Suppressor macrophage (primary cell): ENCODE measurements at regions not wholly inside any gene's neighbourhood (a gene's known extent, or its start where the extent isn't known, plus 50 kb on each side); places are given as distances from the start of the nearest gene placed in this dataset.
A peak's percentile ranks its signal among the peaks of the same experiment; 100 is the strongest.

Source experiments
- DNase-seq, 4 experiments: peaks; one replicate each; pipeline ENCODE4 v3.0.0-alpha.2; 2020 to 2022

DNA sequence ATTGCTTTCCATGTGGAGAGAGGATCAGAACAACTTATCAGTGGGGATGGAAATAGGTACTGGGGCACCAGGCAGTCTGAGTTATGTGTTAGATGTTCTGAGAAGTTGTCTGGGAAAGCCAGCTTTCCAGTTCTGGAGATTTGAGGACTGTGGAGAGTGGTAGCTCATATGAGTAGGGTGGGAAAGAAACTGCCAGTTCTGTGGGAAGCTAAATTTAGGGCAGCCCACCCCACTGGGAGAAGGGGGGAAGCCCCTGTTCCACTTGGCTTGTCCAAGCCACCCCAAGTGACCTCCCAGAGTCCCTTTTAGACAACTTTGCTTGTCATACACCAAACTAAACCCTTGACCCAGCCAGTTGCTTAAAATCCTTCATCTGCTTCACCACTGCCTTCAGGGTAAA, 189.5 kb downstream of the REEP3 start:
- DNase-seq, result no peak

DNA sequence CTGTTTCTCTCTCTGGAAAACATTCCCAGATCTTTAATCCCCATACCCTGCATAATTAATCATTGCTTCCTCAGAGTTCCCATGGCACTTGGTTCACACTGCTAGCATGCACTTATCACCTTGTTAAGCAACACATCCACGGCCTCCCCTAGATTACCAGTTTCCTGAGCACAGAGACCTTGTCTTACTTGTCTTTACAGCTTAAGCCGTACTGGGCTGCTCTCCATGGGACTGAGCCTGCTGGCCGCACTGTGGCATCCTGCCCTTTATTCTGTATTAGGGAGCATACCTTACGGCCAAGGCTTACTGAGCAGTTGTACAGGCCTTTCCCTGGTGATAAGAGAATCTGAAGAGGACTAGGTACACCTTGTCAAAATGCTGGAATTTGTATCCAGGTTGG, 190.2 kb downstream of the REEP3 start:
- no peak for DNase-seq

DNA sequence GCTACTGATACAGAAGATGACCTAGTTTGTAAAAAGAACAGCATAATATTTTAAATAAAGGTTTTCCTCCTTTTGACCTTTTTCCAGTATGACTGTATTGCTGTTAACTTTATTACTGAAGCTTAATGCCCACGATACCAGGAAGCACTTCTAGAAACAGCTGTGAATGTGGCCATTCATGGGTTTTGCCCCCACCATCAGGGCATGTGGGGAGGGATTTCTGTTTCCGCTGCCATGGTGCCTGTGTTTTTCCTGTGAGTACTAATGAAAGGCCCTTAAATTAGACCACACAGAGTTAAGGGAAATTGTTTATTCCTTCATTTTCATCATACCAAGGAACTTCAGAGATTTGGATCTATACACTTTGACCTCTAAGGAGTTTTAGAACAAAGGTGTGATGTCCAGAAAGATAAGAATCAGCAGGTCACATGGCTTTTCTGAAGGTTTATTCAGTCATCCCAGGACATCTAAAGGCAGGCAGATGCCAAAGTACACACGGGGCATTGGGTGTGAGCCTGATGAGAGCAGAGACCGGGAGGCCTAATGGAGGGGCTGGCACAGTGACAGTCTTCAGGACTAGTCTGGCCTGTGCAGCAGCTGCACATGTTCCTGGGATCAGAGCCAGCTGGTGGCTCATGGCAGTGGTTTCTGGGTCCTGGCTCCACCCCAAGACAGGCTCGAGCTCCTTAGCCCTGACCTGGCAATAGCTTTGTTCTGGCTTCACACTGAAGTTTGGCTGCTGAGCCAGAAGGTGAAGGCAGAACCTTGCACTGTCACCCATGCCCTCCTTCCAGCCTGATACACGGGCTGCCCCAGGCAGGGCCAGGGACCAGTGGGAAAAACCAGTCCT, 190.9 kb downstream of the REEP3 start:
- DNase-seq, result peak in 2 of 4 experiments; percentile 36 to 40

DNA sequence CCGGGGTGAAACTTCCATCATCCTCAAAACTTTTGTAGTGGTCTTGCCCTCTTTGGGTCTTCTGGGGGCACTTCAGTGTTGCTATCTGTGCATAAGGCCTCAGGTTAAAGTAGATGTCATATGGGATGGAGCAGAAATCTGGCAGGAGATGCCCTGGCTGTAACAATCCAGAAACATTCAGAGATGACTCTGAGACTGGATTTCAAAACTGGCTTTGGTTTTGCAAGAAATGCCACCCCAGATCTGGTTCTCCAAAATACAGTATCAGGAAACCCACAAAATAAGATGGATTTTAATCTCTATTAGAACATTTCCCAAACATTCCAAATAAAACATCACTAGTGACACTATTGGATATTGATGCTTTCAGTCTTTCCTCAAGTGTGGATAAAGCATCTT, 191.5 kb downstream of the REEP3 start:
- peak in 2 of 4 experiments; percentile 30 to 33 for DNase-seq

DNA sequence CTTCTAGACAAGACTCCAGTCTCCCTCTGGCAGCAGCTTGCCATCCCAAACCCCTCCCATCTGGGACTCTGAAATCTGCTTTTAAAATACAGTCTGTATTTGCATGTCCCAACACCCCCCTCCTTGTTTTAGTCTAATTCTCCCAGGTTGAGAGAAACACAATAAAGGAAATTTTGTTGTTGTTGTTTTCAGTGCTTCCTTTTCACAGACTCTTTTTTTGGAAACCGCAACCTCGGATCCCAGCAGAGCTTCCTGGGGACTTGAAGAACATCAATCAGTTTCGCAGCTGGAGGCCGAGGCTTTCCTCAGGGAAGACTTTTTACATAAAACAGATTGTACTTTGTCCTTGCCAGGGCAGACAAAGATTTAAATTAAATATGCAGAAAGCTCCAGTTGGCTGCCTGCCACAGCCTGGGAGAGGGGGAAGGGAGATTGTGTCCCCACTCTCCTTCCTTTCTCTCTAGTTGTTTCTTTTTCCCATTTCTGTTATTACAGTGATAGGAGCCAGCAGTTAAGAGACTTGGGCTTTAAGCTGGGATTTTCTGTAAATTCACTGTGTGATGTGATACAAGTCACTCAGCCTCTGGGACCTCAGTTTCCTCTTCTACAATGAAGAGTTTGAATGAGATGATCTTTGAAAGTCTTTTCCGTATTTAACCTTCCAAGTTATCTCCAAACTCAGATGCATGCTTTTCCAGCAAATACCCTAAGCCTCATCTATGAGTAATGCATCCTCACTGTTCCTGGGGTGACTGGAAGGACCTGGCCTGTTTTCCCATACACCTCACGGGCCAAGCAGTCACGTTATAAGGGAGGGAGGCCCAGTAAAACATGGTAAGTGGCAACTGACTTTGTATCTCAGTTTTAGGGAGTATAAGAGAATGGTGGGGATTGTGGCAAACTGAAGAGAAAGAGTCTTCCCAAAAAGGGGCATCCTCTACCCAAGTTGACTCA, 192.3 kb downstream of the REEP3 start:
- no peak for DNase-seq

DNA sequence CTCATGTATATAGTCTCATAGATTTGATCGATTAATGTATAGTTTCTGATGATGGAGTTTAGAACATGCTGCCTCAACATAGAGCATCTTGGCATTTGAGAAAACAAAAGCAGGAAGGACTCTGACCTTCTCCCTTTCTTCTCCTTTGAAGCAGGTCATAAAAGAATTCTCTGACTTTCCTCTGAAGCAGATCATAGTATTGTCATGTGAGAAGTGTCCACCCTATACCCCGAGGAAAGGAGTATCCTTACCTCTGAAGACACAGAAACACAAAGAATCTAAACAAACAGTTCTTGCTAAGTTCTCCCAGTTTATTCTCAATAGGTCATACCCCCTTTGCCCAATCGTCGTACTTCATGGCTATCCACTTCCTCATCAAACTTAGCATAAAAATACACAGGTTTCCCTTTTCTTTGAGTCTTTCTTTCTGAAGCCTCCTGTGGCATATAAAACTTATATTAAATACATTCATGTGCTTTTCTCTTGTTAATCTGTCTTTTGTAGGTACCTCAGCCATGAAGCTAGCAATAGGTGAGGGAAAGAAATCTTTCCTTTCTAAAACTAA, 194.9 kb downstream of the REEP3 start:
- DNase-seq, result peak; percentile 36 to 66 (median 52)

DNA sequence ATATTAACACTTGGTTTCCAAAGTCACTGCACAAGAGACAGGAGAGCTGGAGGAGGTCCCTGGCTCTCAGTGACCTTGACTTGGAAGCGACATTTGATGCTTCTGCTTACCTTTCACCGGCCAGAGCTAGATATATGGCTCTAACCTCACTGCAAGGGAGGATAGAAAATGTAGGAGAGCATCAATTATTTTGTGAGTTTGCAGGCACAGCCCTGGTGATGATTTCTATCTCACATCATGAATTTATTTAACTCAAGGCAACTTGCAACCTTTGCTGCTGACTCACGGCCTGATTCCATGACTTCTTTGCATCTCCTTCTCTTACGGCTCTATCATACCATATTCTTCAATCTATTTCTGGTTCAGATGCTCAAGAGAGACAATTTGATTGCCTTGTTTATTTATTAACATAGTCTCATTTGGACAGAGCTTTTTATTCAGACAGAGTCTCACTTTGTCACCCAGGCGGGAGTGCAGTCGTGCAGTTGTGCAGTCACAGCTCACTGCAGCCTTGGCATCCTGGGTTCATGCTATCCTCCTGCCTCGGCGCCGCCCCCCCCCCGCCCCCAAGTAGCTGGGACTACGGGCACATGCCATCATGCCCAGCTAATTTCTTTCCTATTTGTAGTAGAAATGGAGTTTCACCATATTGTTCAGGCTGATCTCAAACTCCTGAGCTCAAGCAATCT, 196.0 kb downstream of the REEP3 start:
- DNase-seq, result no peak

DNA sequence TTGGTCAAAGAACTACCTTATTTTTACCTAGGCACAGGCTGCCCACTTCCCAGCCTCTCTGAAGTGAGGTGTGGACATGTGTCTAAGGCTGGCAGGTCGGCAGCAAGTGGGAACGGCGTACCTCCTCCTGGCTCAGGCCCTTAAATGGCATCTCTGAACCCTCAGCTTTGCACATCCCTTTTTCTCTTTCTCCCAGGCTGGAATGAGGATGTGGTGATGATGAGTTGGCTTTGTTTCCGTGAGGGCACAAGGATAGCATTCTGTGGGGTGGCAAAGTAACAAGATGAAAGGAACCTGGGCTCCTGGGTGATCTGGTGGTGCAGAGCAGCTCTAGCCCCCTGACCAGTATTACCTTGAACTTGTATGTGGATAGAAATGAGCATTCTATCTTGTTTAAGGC, 196.8 kb downstream of the REEP3 start:
- DNase-seq, result peak; percentile 53 to 71 (median 64)

DNA sequence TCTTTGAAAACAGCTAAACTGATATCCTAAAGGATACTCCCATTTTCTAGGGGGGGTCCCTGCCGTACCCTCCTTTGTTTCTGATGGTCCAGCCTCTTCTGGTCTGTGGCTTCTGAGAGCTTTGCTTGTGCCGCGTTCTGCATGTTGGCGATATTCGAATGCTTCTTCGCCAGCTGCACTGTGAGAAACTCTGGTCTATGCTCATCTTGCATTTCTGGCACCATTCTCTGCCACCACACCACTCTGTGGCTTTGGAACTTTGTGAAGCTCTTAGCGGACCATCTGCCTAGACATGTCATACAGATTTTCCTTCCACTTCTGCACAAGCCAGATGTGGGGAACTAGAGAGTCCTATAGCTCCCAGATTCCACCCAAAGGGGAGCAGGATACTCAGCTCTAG, 197.2 kb downstream of the REEP3 start:
- DNase-seq, result no peak

DNA sequence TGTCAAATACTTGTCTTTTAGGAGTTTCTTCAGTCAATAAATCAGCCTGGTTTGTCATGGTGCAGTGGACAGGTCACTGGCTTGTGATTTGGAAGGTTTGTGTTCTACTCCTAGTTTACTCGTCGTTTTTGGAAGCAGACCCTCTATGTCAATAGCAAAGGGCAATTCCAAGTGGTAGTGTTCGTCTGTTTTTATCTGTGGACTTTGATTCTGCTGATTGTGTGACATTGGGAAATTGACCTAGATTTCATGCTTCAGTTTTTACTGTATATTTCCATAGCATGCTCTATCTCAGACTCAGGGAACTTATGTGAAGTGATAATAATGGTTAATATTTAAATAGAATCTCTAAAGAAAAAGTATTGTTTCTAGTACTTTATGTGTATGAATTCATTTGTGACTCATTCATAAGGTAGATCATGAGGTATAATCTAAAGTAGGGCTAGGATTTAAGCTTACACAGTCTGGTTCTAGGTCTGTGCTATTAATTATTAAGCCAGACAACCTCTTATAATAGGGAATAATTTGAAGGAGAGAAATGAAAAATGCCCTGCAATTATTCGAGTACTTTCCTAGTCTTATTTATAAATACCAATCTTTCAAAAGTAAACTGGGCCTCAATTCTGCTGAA, 198.1 kb downstream of the REEP3 start:
- DNase-seq, result no peak

DNA sequence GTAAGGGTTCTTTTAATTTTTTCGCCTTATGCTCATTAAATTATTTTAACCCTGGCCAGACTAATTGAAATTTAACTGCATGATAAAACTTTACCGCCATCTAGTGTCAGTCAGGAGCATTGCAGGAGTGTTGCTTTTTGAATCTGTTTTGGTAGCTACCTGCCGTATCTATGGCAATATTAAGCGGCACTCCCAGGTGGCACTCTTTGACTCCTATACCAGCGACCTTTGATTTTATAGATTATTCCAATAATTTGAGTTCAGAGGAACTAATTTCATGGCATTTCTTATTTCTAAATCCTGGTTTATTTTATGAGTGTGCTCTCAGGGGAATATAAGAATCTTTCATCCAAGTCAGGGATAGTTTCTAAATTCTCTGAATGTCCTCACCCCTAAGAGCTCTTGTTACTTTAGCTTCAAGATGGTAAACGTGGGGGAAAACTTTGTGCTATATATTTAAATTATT, 198.9 kb downstream of the REEP3 start:
- peak; percentile 50 to 61 (median 54) for DNase-seq

DNA sequence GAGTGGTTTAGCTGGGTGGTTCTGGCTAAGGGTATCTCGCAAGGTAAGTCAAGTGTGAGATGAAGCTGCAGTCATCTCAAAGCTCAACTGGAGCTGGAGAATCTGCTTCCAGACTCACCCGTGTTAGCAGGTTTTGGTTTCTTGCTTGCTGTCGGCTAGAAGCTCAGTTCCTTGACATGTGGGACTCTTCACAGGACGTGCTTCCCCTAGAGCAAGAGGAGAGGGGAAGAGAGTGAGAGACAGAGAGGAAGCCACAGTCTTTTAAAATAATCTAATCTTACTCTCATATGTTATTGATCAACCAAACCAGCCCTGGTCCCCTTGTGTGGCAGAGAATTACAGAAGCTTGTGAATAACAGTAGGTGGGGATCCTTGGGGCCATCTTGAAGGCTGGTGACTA, 199.5 kb downstream of the REEP3 start:
- no peak for DNase-seq

DNA sequence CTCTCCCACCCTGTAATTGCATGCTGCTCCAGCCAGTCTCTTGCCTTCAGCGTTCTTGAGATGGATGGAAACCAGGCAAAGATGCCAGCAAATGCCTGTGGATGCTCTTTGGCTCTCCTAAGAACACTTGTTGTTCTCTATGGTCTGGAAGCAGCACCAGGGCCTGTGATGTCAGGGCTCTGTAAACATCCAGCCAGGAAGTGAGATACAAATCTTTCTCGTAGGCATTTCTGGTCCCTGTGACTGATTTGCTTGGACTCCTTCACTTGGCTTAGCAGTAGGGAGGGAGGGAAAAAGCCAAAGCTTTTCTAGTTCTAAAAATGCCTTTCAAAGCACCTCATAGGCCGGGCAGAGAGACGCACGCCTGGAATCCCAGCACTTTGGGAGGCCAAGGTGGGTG, 201.3 kb downstream of the REEP3 start:
- no peak for DNase-seq

DNA sequence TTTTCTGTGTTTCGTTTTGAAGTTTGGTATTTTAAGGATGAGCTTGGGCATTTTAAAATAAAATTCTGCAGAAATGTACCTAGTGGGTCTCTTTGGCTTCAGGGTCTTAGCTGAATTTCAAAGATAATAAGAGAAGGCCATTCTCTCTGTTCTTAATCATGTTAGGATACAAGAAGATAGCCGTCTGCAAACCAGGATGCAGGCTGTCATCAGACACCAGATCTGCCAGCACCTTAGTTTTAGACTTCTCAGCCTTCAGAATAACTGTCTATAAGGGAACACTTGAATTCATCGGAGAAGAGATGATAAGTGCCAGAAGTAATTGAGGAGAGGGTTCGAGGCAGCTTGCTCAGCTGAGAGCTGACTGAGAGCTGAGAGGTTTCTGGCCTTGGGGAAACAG, 202.1 kb downstream of the REEP3 start:
- no peak for DNase-seq

DNA sequence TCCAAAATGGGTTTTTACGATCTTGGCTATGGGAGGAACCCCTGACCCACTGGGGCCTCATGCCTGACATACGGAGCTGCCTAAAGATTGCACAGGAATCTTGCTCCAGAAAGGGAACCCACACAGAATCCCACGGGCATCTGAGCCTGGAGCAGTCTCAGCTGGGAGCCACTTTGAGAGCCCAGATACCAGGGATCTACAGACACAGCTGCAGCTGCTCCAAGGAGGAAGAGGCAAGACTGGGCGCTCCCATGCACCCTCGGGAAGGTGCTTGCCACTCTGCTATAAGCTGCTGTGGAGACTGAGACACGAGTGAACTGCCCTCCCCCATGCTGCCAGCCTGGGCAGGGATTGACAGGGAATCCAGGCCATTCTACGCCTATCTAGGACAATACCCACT, 202.5 kb downstream of the REEP3 start:
- no peak for DNase-seq

DNA sequence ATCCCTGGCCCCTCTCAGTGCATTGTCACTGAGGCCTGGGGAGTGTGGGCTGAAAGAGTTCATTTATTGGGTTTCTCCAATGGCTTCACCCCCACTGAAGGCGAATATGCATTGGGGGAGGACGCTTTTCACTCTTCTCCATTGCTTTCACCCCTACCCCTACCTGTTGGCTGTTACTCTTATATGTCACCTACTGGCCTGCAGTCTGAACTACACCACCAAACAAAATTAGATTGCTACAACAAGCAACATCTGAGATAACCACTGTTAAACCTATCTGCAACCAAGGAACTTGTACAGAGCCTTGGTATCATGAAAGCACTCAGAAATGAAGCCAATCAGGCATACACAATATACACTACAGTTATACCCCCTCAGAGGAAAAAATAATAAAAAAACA, 203.7 kb downstream of the REEP3 start:
- DNase-seq, result no peak

DNA sequence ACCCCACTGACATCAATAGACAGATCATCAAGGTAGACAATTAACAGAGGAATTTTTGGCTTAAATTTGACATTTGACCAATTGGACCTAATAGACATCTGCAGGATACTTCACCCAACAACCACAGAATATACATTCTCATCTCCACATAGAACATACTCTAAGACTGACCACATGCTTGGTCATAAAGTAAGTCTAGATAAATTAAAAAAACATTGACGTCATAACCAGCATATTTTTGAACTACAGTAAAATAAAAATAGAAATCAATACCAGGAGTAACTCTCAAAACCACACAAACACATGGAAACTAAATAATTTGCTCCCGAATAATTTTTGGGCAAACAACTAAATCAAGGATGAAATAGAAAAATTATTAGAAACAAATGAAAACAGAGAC, 205.7 kb downstream of the REEP3 start:
- no peak for DNase-seq

DNA sequence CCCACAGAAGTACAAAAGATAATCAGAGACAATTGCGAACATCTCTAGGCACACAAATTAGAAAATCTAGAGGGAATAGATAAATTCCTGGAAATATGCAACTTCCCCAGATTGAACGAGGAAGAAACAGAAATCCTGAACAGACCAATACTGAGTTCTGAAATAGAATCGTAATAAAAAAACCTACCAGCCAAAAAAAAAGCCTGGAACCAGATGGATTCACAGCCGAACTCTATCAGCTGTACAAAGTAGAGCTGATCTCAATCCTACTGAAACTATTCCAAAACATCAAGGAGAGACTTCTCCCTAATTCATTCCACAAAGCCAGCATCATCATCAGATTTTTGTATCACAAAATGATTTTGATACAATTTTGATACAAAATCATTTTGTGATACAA, 206.4 kb downstream of the REEP3 start:
- no peak for DNase-seq

DNA sequence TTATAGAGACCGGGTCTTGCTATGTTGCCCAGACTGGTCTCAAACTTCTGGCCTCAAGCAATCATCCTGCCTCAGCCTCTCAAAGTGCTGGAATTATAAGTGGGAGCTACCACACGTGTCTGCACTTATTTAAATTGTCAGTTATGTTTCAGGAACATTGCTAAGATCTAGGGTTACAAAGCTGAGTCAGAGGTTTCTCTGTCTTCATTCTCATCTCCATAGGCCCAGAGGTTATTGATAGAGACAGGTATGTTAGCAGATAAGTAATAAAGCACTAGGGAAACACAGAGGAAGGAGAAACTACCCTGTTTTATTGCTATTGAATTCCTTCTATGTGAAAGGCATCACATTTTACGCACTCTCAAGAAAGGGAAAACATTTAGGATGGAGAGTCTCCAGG, 214.1 kb downstream of the REEP3 start:
- no peak for DNase-seq

DNA sequence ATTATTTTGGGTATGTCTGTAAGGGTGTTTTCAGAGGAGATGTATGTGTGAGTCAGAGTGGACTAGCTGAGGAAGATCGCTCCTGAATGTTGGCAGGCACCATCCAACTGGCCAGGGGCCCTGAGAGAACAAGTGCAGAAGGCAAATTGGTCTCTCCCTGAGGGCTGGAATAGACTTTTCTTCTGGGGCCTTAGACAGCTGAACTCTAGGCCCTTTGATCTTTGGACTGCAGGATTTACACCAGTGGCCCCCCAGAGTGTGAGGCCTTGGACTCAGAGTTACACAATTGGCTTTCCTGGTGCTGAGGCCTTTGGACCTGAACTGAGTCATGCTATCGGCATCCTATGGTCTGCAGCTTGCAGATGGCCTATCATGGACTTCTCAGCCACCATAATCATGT, 217.2 kb downstream of the REEP3 start:
- DNase-seq, result no peak

DNA sequence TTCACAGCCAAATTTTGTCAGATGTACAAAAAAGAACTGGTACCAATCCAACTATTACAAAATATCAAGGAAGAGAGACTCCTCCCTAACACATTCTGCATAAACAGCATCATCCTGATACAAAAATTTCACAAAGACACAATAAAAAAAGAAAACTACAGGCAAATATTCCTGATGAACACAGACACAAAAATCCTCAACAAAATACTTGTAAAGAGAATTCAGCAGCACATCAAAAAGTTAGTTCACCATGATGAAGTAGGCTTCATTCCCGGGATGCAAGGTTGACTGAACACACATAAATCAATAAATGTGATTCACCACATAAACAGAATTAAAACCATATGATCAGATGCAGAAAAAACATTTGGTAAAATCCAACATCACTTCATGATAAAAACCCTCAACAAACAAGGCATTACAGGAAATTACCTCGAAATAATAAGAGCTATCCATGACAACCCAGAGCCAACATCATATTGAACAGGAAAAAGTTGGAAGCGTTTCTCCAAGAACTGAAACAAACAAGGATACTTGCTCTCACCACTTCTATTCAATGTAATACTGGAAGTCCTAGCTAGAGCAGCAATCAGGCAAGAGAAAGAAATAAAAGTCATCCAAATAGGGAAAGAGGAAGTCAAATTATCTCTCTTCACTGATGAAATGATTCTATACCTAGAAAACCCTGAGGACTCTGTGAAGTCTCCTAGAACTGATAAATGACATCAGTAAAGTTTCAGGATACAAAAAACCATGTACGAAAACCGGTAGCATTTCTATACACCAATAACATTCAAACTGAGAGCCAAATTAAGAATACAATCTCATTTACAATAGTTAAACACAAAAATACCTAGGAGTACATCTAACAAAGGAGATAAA, 223.1 kb downstream of the REEP3 start:
- DNase-seq, result no peak
